HG03460 (cell line): ENCODE measurements at regions not wholly inside any gene's neighbourhood (a gene's known extent, or its start where the extent isn't known, plus 50 kb on each side); places are given as distances from the start of the nearest gene placed in this dataset.
"Not testable (repeated sequence)": the region's sequence is repeated elsewhere in the genome, so short reads cannot be mapped to it uniquely, and the experiment has no call there.

Source experiments
- ATAC-seq: cut with Tn5 transposase; IDR thresholded peaks from one replicate; pipeline ENCODE4 v1.9.1; 2021; ENCODE audit not compliant: unreplicated experiment

DNA sequence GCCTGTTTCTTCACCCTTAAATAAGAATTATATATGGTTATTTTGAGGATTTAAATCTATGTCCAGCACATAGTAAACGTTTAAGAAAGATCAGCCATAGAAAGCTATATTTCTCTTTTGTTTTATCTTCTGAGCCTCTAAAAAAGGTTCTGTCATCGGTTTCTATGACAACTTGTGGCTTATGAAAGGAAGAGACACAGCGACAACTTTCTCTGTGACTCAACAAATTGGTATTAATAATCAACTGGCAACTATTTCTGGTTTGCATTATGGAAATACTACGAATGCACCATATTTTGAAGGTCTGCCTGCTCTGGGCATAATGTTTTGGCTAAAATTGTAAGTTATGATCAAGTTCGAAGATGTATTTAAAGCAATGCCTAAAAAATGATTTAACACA lies 751.0 kb downstream of the CD109 start:
- ATAC-seq = peak; percentile 92

- no peak for ATAC-seq
Observed at GRCh38 chr6:74439123-74439811, 743.3 kb downstream of the CD109 start.

- ATAC-seq = not testable (repeated sequence)
Observed at GRCh38 chr6:74438395-74438794, 742.4 kb downstream of the CD109 start.

- ATAC-seq = no peak
Observed at GRCh38 chr6:74434171-74434570, 738.2 kb downstream of the CD109 start.

GRCh38 chr6:74431873-74432580 lies 736.0 kb downstream of the CD109 start:
- no peak for ATAC-seq

DNA sequence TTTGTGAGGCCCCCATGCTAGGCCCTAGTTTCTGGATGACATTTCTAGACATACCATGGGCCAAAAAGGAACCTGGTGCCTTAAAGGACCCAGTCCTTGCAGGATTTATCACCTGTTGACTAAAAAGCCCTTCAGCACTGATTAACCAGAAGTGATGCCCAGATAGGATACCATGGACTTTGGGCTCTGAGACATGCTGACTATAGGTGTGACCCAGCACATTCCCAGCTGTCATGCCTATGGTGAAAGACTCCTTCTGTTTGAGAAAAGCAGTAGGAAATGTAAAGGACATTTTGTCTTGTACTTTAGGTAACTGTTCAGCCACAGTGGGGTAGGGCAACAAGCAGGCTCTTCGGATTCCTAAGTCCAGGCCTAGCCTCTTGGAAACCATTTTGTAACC lies 724.2 kb downstream of the CD109 start:
- ATAC-seq = no peak

- no peak for ATAC-seq
Observed at GRCh38 chr6:74415056-74415455, 719.1 kb downstream of the CD109 start.

DNA sequence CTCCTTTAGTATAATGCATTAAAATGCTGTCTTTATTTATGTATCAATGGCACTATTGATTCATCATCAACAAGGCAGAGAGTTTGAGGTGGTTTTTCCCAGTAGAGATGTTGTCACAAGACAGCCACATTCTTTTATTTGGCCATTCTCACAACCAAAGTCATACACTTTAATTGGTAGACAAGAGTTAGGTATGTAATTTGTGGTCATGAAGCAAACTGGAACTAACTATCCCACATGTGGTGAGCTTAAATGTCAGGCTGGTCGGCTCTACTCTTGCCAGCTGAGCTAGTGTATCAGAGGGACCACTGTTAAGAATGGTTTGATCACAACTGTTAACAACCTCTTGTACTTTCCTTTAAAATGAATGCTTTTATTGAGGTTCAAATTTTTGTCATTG lies 714.6 kb downstream of the CD109 start:
- no peak for ATAC-seq

DNA sequence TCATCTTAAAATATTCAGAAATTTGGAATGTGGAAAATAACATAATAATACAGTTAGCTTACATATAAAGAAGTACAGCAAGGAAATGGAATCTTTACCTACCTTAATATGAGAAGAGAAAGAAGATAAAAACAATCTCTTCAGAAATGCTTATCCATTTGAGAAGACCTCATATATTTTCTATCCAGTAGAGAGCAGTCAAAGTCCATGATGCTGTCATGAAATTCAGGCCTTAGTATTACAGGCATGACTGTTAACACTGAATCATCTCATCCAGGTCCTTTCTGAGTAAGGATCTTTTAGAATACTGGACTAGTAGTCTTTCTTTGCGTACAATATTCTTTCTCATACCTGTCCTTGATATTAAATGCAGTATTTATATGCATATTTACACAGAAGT lies 713.4 kb downstream of the CD109 start:
- ATAC-seq = peak; percentile 81

DNA sequence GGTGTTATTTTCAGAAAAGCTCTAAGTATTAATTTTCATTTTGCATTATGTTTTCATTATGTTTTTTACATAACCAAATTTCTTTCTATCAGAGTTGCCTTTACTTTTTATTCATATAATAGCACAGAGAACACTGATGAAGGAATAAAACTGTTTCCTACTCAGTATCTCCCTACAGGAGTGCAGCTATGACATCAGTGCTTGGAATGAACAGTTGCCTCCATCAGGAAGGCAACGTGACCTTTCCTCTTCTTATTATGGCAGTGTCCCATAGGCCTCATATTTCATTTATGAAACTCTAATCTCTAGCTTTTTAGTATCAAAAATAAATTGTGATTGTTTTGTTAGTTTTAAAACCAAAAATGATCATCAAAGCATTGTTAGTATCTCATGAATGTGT lies 712.8 kb downstream of the CD109 start:
- no peak for ATAC-seq

DNA sequence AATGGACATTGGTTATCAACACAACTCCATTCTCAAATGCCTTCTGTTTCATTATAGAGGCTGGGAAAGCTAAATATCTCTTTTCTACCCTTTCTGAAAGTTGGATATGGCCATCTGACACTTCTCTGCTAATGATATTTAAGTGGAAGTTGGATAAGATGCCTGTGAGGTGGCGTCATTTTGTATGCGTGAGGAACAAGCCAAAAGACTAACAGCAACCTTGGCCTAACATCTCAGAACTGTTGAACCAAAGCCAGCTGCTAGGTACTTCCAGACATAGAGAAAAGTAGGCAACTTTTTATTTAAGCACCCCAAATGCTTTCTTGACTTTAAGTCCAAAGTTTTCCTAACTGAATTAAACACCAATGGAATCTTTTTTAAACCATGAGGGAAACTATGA lies 708.4 kb downstream of the CD109 start:
- no peak for ATAC-seq

DNA sequence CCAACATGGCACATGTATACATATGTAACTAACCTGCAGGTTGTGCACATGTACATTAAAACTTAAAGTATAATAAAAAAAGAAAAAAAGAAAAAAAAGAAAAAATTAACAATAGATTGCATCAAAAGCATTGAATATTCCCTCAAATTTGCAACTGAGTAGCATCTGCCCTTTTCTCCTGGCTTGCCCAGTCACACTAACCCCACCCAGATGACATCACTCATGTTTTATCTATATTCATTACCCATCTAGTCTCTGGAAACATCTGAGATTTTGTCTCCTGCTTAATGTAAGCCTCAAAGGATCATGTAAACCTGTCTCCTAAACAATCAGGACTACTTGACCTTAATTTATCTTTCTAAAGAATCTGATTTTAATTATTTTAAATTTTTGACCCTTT lies 706.8 kb downstream of the CD109 start:
- ATAC-seq = no peak

- ATAC-seq = not testable (repeated sequence)
Observed at GRCh38 chr6:74378437-74378836, 682.4 kb downstream of the CD109 start.

DNA sequence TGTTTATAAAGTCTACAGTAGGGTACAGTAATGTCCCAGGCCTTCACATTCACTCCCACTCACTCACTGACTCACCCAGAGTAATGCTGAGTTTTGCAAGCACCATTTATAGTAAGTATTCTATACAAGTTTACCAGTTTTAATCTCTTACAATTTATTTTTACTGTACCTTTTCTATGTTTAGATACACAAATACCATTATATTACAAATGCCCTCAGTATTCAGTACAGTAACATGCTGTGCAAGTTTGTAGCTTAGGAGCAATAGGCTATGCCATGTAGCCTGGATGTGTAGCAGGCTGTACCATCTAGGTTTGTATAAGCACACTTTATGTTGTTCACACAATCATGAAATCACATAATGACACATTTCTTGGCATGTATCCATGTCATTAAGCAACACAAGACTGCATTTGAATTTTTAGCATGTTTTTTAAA lies 673.6 kb downstream of the CD109 start:
- no peak for ATAC-seq

DNA sequence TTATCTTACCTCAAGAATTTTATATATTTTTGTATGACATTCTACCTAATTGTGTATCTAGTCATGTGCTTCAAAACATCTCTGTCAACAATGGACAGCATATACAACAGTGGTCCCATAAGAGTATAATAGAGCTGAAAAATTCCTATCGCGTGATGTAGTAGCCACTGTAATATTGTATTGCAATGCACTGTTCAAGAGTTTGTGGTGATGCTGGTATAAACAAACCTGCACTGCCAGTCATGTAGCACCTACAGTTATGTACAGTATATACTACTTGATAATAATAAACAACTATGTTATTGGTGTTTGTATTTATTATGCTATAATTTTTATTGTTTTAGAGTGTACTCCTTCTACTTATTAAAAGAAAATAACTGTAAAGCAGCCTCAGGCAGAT lies 672.7 kb downstream of the CD109 start:
- no peak for ATAC-seq

DNA sequence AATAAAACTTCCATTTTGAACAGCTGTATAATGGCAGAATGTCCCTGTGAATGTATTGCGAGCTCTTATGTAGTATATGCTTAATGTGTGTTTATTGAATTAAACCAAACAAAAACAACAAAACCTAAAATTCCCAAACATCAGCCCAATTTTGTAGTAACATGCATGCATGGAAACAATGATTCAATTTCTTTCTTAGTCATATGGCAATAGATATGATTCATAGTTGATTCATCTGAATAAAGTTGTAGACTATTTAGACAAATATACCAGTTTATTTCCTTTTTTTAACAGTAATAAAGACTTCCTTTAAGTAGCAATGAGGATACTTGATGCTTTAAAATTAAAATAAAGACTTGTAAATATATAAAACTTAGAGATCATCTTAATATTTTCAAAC lies 670.6 kb downstream of the CD109 start:
- no peak for ATAC-seq

DNA sequence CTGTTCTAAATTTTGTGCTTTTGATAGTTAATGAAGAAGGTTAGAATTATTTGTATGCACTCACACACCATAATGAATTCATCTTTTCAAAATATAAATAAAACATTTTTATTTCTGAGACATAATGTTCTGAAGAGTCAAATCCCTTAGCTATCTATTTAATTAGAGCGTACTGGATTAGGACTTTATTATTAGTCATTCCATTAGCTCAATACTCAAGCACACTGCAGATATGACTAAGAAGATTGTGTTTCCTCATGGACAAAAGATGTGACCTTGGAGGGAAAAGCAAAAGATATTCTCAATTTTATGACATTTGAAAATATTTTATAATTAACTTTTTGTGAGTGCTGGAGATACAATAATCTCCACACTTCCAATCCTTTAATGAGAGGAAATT lies 666.4 kb downstream of the CD109 start:
- ATAC-seq = no peak

- no peak for ATAC-seq
Observed at GRCh38 chr6:74357321-74357720, 661.3 kb downstream of the CD109 start.

GRCh38 chr6:74356391-74356790 lies 660.4 kb downstream of the CD109 start:
- ATAC-seq = no peak

DNA sequence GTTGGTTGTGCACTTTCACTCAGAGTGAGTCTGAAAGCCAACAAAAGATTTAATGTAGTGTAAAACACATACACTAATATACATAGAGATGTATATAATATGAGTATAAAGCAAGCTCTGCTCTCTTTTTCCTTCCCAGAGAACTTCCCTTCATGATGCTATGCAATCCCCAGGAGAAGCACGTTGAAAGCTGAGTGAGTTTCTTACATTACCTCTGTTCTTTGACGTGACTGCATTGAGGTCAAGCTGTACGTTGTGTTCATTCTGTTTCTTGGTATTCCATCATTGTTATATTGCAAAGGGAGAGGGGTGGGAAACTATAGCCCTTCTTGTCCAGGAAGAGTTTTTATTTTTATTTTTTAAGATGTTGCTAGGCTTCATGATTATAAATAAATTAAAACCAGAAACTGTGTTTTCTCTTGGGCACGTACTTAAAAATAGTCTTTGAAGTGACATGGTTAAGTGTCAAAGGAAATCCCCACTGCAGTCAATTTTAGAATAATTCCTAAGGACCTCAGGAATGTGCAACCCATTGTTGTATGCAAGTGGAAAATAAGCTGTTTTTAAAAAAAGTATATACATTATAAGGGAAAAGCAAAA lies 651.0 kb downstream of the CD109 start:
- ATAC-seq = no peak

DNA sequence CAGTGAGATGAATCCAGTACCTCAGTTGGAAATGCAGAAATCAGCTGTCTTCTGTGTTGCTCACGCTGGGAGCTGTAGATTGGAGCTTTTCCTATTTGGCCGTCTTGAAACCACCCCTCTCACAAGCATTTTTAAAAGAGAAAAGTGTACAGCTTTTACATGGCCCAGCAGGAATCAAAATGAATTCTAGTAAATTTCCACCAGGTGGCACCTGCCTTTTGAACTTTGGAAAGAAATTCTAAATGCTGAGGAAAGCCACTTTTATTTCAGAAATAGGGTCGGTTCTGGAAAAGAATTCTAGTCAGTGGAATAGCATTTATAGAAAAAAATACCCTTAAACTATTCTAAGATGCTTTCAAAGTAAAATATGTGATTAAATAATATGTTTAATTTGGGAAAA lies 647.8 kb downstream of the CD109 start:
- ATAC-seq = no peak

GRCh38 chr6:74343321-74343720 lies 647.3 kb downstream of the CD109 start:
- ATAC-seq = not testable (repeated sequence)
